Left ventricle myocardium inferior (tissue), 1 donor: ENCODE measurements at regions not wholly inside any gene's neighbourhood (a gene's known extent, or its start where the extent isn't known, plus 50 kb on each side); places are given as distances from the start of the nearest gene placed in this dataset.

Experiments
- DNase-seq: peaks from one replicate; pipeline ENCODE4 v3.0.0-alpha.2; 2020
- H3K27ac ChIP-seq: fragments of 200-600 bp; replicated peaks from 2 replicates; pipeline ENCODE4 v1.8.0; 2021
- H3K27me3 ChIP-seq: fragments of 200-600 bp; 2 replicates; pipeline ENCODE4 v1.8.0; 2021; ENCODE audit warnings: low read depth
- H3K36me3 ChIP-seq: fragments of 200-600 bp; 2 replicates; pipeline ENCODE4 v1.8.0; 2021
- H3K4me1 ChIP-seq: fragments of 200-600 bp; 2 replicates; pipeline ENCODE4 v1.8.0; 2021
- H3K4me3 ChIP-seq: fragments of 200-600 bp; 2 replicates; pipeline ENCODE4 v1.8.0; 2021; ENCODE audit warnings: mild to moderate bottlenecking, moderate library complexity
- H3K9me3 ChIP-seq: fragments of 200-600 bp; replicated peaks from 2 replicates; pipeline ENCODE4 v1.8.0; 2021
- CTCF ChIP-seq: fragments of 200-600 bp; IDR thresholded peaks from 2 replicates; pipeline ENCODE4 v1.8.0; 2021; ENCODE audit warnings: antibody characterized with exemption, mild to moderate bottlenecking, borderline replicate concordance
- intact Hi-C: fragments of 100-400 bp; cut with micrococcal nuclease; formaldehyde crosslinking; loops from one replicate; pipeline ENCODE4 v1.11.0; 2022
- donor health status: DM: no; HTN: yes; CAD: no; lungs with severe emphysema.

GRCh38 chr7:35524112-35524804 lies 170.7 kb downstream of the HERPUD2 start:
- H3K27ac ChIP-seq, result no peak overlapping the region
- no peak for TF ChIP-seq CTCF
- no peaks in the 10 kb centered on the region for H3K36me3 ChIP-seq
- no peaks in the 10 kb centered on the region for H3K9me3 ChIP-seq
- no peak for DNase-seq
- peaks cover 15% of the 10 kb centered on the region for H3K4me1 ChIP-seq
- peaks cover 4% of the 10 kb centered on the region for H3K27me3 ChIP-seq
- H3K4me3 ChIP-seq, result no peak overlapping the region
- intact Hi-C loops, result loop anchor here (5.0 to 10.0 kb wide), 2 partner anchors 102 to 329 kb away; no protein-coding TSS in a partner anchor

GRCh38 chr7:35523292-35523691 lies 171.6 kb downstream of the HERPUD2 start:
- Histone ChIP-seq H3K4me3 (no peak overlapping the region), H3K36me3 (no peaks in the 10 kb centered on the region), H3K9me3 (no peaks in the 10 kb centered on the region), H3K27me3 (peaks cover 4% of the 10 kb centered on the region), H3K4me1 (peaks cover 25% of the 10 kb centered on the region), H3K27ac (no peak overlapping the region)
- intact Hi-C loops, result loop anchor here (5.0 to 10.0 kb wide), 2 partner anchors 101 to 328 kb away; no protein-coding TSS in a partner anchor
- no peak for DNase-seq
- no peak for TF ChIP-seq CTCF

- Histone ChIP-seq H3K9me3 (no peaks in the 10 kb centered on the region), H3K4me3 (no peak overlapping the region), H3K27ac (no peak overlapping the region), H3K27me3 (peaks cover 4% of the 10 kb centered on the region), H3K4me1 (peaks cover 27% of the 10 kb centered on the region), H3K36me3 (no peaks in the 10 kb centered on the region)
- TF ChIP-seq CTCF, result no peak
- intact Hi-C loops, result loop anchor here (5.0 to 10.0 kb wide), 2 partner anchors 100 to 328 kb away; no protein-coding TSS in a partner anchor
- DNase-seq, result no peak
These were observed 172.2 kb downstream of the HERPUD2 start for GRCh38 chr7:35522697-35523096.

GRCh38 chr7:35521941-35522340 lies 173.0 kb downstream of the HERPUD2 start:
- no peak for TF ChIP-seq CTCF
- DNase-seq, result no peak
- intact Hi-C loops, result loop anchor here (5.0 to 10.0 kb wide), 2 partner anchors 100 to 327 kb away; no protein-coding TSS in a partner anchor
- no peak overlapping the region for H3K4me3 ChIP-seq
- no peak overlapping the region for H3K27ac ChIP-seq
- no peaks in the 10 kb centered on the region for H3K9me3 ChIP-seq
- H3K36me3 ChIP-seq, result no peaks in the 10 kb centered on the region
- H3K4me1 ChIP-seq, result peaks cover 27% of the 10 kb centered on the region
- peaks cover 4% of the 10 kb centered on the region for H3K27me3 ChIP-seq

GRCh38 chr7:35520810-35521625 lies 173.9 kb downstream of the HERPUD2 start:
- intact Hi-C loops, result loop anchor here (5.0 to 10.0 kb wide), 2 partner anchors 99 to 326 kb away; no protein-coding TSS in a partner anchor
- Histone ChIP-seq H3K4me1 (peaks cover 27% of the 10 kb centered on the region), H3K36me3 (no peaks in the 10 kb centered on the region), H3K4me3 (no peak overlapping the region), H3K27me3 (peaks cover 4% of the 10 kb centered on the region), H3K27ac (peak overlapping the region; percentile 34), H3K9me3 (no peaks in the 10 kb centered on the region)
- no peak for TF ChIP-seq CTCF
- DNase-seq, result no peak
